ENCODE measurements at regions not wholly inside any gene's neighbourhood (a gene's known extent, or its start where the extent isn't known, plus 50 kb on each side); places are given as distances from the start of the nearest gene placed in this dataset.

DNA sequence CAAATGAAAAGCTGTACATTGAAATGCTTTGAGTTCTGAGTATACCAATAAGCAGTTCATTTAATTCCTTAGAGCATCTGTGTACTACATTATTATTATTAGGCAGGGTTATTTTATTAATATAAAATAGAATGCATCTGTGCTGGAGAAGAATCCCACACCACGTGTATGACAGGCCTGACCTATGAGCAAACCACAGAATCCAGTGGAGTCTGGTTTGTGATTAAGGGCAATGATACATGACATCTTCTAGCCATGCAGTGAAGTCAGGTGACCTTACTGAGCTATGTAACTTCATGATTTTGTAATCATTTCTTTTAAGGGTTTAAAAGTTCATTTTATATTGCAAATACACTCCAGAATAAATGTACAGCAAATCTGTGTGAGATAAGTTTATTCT, 1165.0 kb upstream of the TENM3 start:
- TF ChIP-seq, protein P1, sequence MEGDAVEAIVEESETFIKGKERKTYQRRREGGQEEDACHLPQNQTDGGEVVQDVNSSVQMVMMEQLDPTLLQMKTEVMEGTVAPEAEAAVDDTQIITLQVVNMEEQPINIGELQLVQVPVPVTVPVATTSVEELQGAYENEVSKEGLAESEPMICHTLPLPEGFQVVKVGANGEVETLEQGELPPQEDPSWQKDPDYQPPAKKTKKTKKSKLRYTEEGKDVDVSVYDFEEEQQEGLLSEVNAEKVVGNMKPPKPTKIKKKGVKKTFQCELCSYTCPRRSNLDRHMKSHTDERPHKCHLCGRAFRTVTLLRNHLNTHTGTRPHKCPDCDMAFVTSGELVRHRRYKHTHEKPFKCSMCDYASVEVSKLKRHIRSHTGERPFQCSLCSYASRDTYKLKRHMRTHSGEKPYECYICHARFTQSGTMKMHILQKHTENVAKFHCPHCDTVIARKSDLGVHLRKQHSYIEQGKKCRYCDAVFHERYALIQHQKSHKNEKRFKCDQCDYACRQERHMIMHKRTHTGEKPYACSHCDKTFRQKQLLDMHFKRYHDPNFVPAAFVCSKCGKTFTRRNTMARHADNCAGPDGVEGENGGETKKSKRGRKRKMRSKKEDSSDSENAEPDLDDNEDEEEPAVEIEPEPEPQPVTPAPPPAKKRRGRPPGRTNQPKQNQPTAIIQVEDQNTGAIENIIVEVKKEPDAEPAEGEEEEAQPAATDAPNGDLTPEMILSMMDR (IDR thresholded peaks at IDR 0.05; ENCODE audit: insufficient read depth, low read length): no peak
- peak; percentile 12 for DNase-seq (ENCODE audit: low read depth)
- no peak overlapping the region for H3K4me3 ChIP-seq (ENCODE audit: low read depth, low read length)

DNA sequence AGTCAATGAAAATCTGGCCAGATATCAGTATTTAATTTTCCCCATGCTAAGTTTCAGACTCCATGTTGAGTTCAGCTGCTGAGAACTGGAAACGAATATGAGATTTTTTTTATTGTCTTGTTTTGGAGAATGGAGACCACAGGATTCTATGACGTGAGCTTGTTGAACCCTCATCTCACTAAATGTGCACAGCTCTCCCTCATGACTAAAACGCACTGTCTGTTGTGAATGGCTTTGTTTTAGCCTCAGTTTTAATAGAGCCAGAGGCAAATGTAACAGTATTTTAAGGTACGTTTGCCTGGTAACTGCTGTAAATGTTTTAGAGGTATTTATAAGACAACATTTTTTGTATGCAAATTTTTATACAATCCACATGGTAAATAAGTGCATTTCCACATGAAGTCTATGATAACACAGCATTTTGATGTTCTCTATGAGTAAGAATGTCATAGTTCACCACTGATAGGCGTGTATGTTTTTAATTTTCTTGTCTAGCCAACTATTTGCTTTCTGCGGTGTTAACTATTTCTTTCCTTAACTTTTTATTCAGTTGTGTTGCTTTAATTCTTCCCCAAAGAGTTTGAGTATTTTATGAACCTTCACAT, 1159.3 kb upstream of the TENM3 start:
- no peak for DNase-seq (ENCODE audit: low read depth)
- H3K4me3 ChIP-seq (ENCODE audit: low read depth, low read length): no peak overlapping the region
- TF ChIP-seq, protein P1 (IDR thresholded peaks at IDR 0.05; ENCODE audit: insufficient read depth, low read length): no peak

DNA sequence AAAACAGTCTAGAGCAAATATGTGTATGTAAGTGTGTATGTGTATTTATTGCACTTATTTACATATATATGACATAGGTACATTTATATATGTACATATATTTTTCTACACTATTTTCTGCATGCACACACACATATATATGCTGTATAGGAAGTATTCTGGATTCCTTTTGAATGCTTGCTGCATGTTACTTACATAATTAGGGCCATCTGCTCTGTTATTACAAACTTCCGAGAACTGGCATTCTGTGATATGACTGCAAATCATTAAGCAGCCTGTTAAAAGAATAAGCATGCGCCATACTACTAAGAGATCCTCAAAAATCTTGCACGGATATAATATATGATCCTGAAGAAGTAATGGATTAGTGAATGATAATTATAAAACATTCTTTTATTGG, 1157.6 kb upstream of the TENM3 start:
- no peak for DNase-seq (ENCODE audit: low read depth)
- TF ChIP-seq, protein P1 (IDR thresholded peaks at IDR 0.05; ENCODE audit: insufficient read depth, low read length): no peak
- no peak overlapping the region for H3K4me3 ChIP-seq (ENCODE audit: low read depth, low read length)

DNA sequence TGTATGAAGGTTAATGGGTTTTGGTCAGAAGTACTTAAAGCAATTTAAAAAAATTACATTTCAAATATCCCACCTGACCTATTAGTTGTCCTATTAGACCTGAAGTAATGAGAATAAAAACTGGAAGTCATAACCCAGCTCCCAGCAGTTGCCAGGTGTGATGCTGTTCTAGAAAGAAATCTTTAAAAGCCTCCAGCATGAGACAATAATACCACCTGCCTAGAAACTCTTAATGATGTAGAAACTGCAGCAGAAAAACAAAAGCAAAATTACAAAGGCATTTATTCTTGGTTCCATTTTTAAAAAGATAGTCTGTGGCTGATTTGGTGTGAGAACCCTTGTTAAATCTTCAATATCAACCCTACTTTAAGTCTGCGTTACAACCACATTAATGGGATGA, 1137.7 kb upstream of the TENM3 start:
- TF ChIP-seq, protein P1 (IDR thresholded peaks at IDR 0.05; ENCODE audit: insufficient read depth, low read length): no peak
- DNase-seq (ENCODE audit: low read depth): no peak
- H3K4me3 ChIP-seq (ENCODE audit: low read depth, low read length): no peak overlapping the region

DNA sequence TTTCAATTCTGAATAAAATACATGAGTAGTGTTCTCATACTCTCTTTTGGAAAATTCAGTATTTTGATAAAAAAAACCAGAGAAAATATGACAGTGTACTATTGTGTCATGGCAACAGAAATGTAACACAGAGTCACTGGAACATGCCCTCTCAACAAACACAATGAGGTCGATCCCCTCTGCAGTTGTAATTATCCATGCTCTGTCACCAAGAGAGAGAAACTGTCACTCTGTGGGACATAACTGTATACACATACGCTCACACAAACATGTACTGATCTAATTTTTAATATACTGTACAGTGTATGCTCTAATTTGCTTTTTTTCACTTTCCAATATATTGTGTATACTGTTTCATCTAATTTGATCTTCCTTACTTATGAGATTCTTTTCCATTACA, 1136.8 kb upstream of the TENM3 start:
- no peak overlapping the region for H3K4me3 ChIP-seq (ENCODE audit: low read depth, low read length)
- DNase-seq (ENCODE audit: low read depth): no peak
- TF ChIP-seq, protein P1 (IDR thresholded peaks at IDR 0.05; ENCODE audit: insufficient read depth, low read length): no peak

DNA sequence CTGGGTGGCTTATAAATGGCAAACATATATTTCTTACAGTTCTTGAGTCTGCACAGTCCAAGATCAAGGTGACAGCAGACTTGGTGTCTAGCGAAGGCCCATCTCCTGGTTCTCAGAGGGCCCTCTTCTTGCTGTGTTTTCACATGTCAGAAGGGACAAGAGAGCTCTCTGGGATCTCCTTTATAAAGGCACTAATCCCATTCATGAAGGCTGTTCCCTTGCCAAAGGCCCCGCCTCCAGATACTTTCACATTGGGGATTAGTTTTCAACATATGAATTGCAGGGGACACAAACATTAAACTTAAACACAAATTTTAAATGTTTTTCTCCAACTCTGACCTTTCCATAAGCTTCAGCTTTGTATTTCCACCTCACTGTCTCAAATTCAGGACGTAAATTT, 1135.0 kb upstream of the TENM3 start:
- TF ChIP-seq, protein P1 (IDR thresholded peaks at IDR 0.05; ENCODE audit: insufficient read depth, low read length): no peak
- DNase-seq (ENCODE audit: low read depth): no peak
- no peak overlapping the region for H3K4me3 ChIP-seq (ENCODE audit: low read depth, low read length)

DNA sequence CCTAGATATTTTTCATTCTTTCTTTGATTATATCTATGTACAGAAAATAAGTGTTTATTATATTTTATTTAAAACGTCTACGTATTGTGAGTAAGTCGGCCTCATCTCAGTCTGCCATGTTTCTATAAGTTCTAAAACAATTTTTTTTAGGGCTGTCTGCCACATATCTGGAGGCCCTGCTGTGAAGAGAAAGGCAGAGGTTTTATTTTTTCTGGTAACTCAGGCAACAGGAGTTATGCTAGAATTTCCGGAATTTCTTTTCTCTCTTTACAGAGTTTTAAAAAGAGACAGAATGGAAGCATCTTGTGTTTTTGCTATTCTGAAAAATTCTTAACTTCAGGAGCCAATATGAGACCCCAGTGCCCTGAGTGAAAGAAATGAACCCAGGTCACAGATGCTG, 1124.0 kb upstream of the TENM3 start:
- TF ChIP-seq, protein P1 (IDR thresholded peaks at IDR 0.05; ENCODE audit: insufficient read depth, low read length): no peak
- H3K4me3 ChIP-seq (ENCODE audit: low read depth, low read length): no peak overlapping the region
- DNase-seq (ENCODE audit: low read depth): no peak
